ENCODE measurements at regions not wholly inside any gene's neighbourhood (a gene's known extent, or its start where the extent isn't known, plus 50 kb on each side); places are given as distances from the start of the nearest gene placed in this dataset.

- TF ChIP-seq, protein P1, sequence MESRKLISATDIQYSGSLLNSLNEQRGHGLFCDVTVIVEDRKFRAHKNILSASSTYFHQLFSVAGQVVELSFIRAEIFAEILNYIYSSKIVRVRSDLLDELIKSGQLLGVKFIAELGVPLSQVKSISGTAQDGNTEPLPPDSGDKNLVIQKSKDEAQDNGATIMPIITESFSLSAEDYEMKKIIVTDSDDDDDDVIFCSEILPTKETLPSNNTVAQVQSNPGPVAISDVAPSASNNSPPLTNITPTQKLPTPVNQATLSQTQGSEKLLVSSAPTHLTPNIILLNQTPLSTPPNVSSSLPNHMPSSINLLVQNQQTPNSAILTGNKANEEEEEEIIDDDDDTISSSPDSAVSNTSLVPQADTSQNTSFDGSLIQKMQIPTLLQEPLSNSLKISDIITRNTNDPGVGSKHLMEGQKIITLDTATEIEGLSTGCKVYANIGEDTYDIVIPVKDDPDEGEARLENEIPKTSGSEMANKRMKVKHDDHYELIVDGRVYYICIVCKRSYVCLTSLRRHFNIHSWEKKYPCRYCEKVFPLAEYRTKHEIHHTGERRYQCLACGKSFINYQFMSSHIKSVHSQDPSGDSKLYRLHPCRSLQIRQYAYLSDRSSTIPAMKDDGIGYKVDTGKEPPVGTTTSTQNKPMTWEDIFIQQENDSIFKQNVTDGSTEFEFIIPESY (IDR thresholded peaks at IDR 0.05; ENCODE audit: borderline replicate concordance, low read depth), result no peak
- no peak for TF ChIP-seq SMC3 (IDR thresholded peaks at IDR 0.05; ENCODE audit: low read depth, low read length)
- no peak for TF ChIP-seq MEF2A (IDR thresholded peaks at IDR 0.05; ENCODE audit: borderline replicate concordance, low read depth)
- TF ChIP-seq MAX (IDR thresholded peaks at IDR 0.05; ENCODE audit: low read depth), result no peak
- TF ChIP-seq FOXJ3 (CRISPR knock-in tag; IDR thresholded peaks at IDR 0.05), result no peak
- no peak for TF ChIP-seq EZH2phosphoT487 (IDR thresholded peaks at IDR 0.05; ENCODE audit: borderline replicate concordance, low read depth)
Observed at GRCh38 chr10:117784776-117785175, 242.2 kb downstream of the EMX2 start (continued).

DNA sequence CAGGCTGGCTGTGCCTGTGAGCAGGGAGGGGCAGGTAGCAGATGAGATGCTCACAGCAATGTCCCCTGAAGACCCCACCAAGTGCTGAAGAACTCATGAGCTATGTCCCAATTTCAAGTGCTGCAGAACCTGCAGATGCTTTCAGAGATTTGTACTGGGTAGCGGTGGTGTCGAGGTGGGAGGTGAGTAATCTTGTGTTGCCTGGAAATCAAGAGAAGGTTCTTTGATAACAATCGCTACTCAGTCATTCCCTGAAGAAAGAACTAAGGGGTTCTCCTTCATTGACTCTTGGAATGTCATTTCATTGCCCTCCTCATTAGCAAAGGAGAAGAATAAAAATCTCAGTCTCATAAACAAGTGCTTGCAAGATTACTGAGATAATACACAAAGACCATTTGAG is 246.4 kb downstream of the EMX2 start:
- H3K9me2 ChIP-seq, result no peaks in the 10 kb centered on the region
- H3K4me2 ChIP-seq, result no peak overlapping the region
- H4K20me1 ChIP-seq (ENCODE audit: insufficient read depth), result no peaks in the 10 kb centered on the region
- H3K36me3 ChIP-seq (replicated peaks in 1 of 2; ENCODE audit: control insufficient read depth in 1 of 2, insufficient read depth in 2 of 2, low read length in 1 of 2), result no peaks in the 10 kb centered on the region
- H3K79me2 ChIP-seq (ENCODE audit: insufficient read depth), result no peaks in the 10 kb centered on the region
- no peak overlapping the region for H3K4me3 ChIP-seq (ENCODE audit: low read depth in 2 of 2, low read length in 1 of 2)
- H2AFZ ChIP-seq (ENCODE audit: low read depth), result no peak overlapping the region
- ChIA-PET POLR2A (no interaction called here), CTCF (no interaction called here)
- no peaks in the 10 kb centered on the region for H3F3A ChIP-seq (replicated peaks; ENCODE audit: insufficient read depth)
- H3K9ac ChIP-seq, result no peak overlapping the region
- no peak for DNase-seq
- WGBS (ENCODE audit: low lambda C conversion rate), result 45% methylated on average over 3 of the region's 3 CpGs
- no peaks in the 10 kb centered on the region for H3K4me1 ChIP-seq (ENCODE audit: control insufficient read depth in 1 of 2, insufficient read depth in 2 of 2, low read depth in 1 of 2, low read length in 1 of 2)
- TF ChIP-seq YY1 (IDR thresholded peaks at IDR 0.05; ENCODE audit: low read depth), result no peak
- no peak for TF ChIP-seq TEAD4 (IDR thresholded peaks at IDR 0.05; ENCODE audit: borderline replicate concordance, insufficient read depth)
- no peak for TF ChIP-seq EZH2phosphoT487 (IDR thresholded peaks at IDR 0.05; ENCODE audit: borderline replicate concordance, low read depth)
- TF ChIP-seq MEF2A (IDR thresholded peaks at IDR 0.05; ENCODE audit: borderline replicate concordance, low read depth), result no peak
- no peak for TF ChIP-seq SMC3 (IDR thresholded peaks at IDR 0.05; ENCODE audit: low read depth, low read length)
- no peak for TF ChIP-seq MAX (IDR thresholded peaks at IDR 0.05; ENCODE audit: low read depth)
- TF ChIP-seq RAD21 (IDR thresholded peaks at IDR 0.05; ENCODE audit: low read length), result no peak
- TF ChIP-seq RCOR1 (IDR thresholded peaks at IDR 0.05; ENCODE audit: low read length), result no peak
- no peak for TF ChIP-seq REST (IDR thresholded peaks at IDR 0.05; ENCODE audit: low read depth, low read length)
- no peak for TF ChIP-seq ELF1 (IDR thresholded peaks at IDR 0.05)
- H3K9me3 ChIP-seq, result no peaks in the 10 kb centered on the region
- no peaks in the 10 kb centered on the region for H3K27me3 ChIP-seq (ENCODE audit: insufficient read depth)
- no peak overlapping the region for H3K27ac ChIP-seq (ENCODE audit: low read depth in 2 of 2, low read length in 1 of 2)

Measured in SK-N-SH (cell line).